ENCODE measurements at regions not wholly inside any gene's neighbourhood (a gene's known extent, or its start where the extent isn't known, plus 50 kb on each side); places are given as distances from the start of the nearest gene placed in this dataset.
"Not testable (repeated sequence)": the region's sequence is repeated elsewhere in the genome, so short reads cannot be mapped to it uniquely, and the experiment has no call there.

GRCh38 chr4:44996276-44996845 is 270.0 kb upstream of the GNPDA2 start:
- no peaks in the 10 kb centered on the region for H3K9me3 ChIP-seq (ENCODE audit: control insufficient read depth in 1 of 2, low read length in 2 of 2)
- no peak overlapping the region for H3K27ac ChIP-seq (ENCODE audit: low read length)
- H3K27me3 ChIP-seq (ENCODE audit: low read depth, low read length), result no peaks in the 10 kb centered on the region
- H3K36me3 ChIP-seq (ENCODE audit: control insufficient read depth in 1 of 2, insufficient read depth in 2 of 2, low read length in 2 of 2), result no peaks in the 10 kb centered on the region
- no peaks in the 10 kb centered on the region for H3K4me1 ChIP-seq (ENCODE audit: control insufficient read depth in 1 of 2, insufficient read depth in 2 of 2, low read length in 2 of 2)
- H3K4me3 ChIP-seq (ENCODE audit: low read depth in 1 of 2, low read length in 2 of 2), result no peak overlapping the region

DNA sequence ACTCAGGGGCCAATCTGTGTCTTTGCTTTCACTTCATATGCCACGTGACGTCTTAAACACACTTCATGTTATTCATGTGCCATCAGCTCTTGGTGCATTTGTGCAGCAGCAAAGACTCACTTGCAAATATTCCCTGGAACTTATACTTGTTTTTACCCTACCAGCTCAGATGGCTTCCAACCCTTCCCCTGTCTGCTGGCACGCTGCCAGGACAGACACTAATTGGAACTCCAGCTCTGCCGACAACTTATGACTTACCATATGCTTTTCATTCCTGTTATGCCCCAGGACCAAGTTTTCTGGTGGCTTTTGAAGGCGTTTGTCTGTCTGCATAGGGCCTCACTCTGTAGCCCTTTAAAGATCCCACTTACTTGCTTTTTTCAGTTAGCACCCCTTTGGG is 261.7 kb upstream of the GNPDA2 start:
- Histone ChIP-seq H3K27ac (ENCODE audit: low read length) (no peak overlapping the region), H3K36me3 (ENCODE audit: control insufficient read depth in 1 of 2, insufficient read depth in 2 of 2, low read length in 2 of 2) (no peaks in the 10 kb centered on the region), H3K4me1 (ENCODE audit: control insufficient read depth in 1 of 2, insufficient read depth in 2 of 2, low read length in 2 of 2) (no peaks in the 10 kb centered on the region), H3K4me3 (ENCODE audit: low read depth in 1 of 2, low read length in 2 of 2) (no peak overlapping the region), H3K27me3 (ENCODE audit: low read depth, low read length) (no peaks in the 10 kb centered on the region), H3K9me3 (ENCODE audit: control insufficient read depth in 1 of 2, low read length in 2 of 2) (no peaks in the 10 kb centered on the region)

GRCh38 chr4:44985938-44986337 is 259.6 kb upstream of the GNPDA2 start:
- Histone ChIP-seq H3K9me3 (ENCODE audit: control insufficient read depth in 1 of 2, low read length in 2 of 2) (no peaks in the 10 kb centered on the region), H3K4me1 (ENCODE audit: control insufficient read depth in 1 of 2, insufficient read depth in 2 of 2, low read length in 2 of 2) (no peaks in the 10 kb centered on the region), H3K4me3 (ENCODE audit: low read depth in 1 of 2, low read length in 2 of 2) (no peak overlapping the region), H3K27ac (ENCODE audit: low read length) (no peak overlapping the region), H3K27me3 (ENCODE audit: low read depth, low read length) (no peaks in the 10 kb centered on the region), H3K36me3 (ENCODE audit: control insufficient read depth in 1 of 2, insufficient read depth in 2 of 2, low read length in 2 of 2) (no peaks in the 10 kb centered on the region)

- H3K4me3 ChIP-seq (ENCODE audit: low read depth in 1 of 2, low read length in 2 of 2), result no peak overlapping the region
- H3K36me3 ChIP-seq (ENCODE audit: control insufficient read depth in 1 of 2, insufficient read depth in 2 of 2, low read length in 2 of 2), result no peaks in the 10 kb centered on the region
- no peak overlapping the region for H3K27ac ChIP-seq (ENCODE audit: low read length)
- H3K4me1 ChIP-seq (ENCODE audit: control insufficient read depth in 1 of 2, insufficient read depth in 2 of 2, low read length in 2 of 2), result no peaks in the 10 kb centered on the region
- no peaks in the 10 kb centered on the region for H3K27me3 ChIP-seq (ENCODE audit: low read depth, low read length)
- no peaks in the 10 kb centered on the region for H3K9me3 ChIP-seq (ENCODE audit: control insufficient read depth in 1 of 2, low read length in 2 of 2)
Measured at GRCh38 chr4:44985152-44985551, 258.8 kb upstream of the GNPDA2 start.

DNA sequence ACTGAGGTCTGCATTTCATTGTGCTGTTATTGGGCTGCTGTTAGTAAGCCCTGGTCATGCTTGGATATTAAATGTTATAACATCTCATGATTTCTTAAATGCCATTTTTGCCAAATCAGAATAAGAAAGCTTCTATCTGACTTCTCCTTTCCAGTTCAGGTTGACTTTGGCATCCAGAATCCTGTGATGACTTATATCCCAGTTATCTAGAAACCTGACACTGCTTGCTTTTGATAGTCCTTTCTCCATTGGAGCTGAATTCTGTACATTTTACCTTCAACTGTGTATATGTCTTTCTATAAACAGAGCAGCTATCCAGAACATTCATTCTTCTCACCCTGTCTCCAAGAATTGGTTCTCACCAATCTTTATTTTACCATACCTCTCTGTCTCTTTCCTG is 257.7 kb upstream of the GNPDA2 start:
- H3K9me3 ChIP-seq (ENCODE audit: control insufficient read depth in 1 of 2, low read length in 2 of 2), result no peaks in the 10 kb centered on the region
- H3K4me3 ChIP-seq (ENCODE audit: low read depth in 1 of 2, low read length in 2 of 2), result no peak overlapping the region
- no peaks in the 10 kb centered on the region for H3K4me1 ChIP-seq (ENCODE audit: control insufficient read depth in 1 of 2, insufficient read depth in 2 of 2, low read length in 2 of 2)
- H3K36me3 ChIP-seq (ENCODE audit: control insufficient read depth in 1 of 2, insufficient read depth in 2 of 2, low read length in 2 of 2), result no peaks in the 10 kb centered on the region
- H3K27me3 ChIP-seq (ENCODE audit: low read depth, low read length), result no peaks in the 10 kb centered on the region
- H3K27ac ChIP-seq (ENCODE audit: low read length), result no peak overlapping the region

DNA sequence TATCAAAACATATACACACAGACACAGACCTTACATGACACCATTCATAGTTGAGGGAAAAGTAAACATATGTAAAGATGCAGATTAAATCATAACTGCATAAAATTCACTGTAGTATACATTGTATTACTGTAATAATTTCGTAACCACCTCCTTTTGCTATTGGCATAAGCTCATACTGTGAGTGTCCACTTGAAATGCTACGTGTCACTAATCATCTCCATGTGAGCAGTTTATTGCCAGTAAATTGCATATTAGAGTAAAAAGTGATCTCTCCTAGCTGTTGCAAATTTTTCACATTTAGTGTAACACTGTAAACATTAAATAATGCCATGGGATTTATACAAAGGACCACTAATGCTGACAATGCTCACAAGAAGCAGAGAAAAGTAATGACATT is 256.7 kb upstream of the GNPDA2 start:
- H3K4me3 ChIP-seq (ENCODE audit: low read depth in 1 of 2, low read length in 2 of 2), result no peak overlapping the region
- no peaks in the 10 kb centered on the region for H3K9me3 ChIP-seq (ENCODE audit: control insufficient read depth in 1 of 2, low read length in 2 of 2)
- no peaks in the 10 kb centered on the region for H3K27me3 ChIP-seq (ENCODE audit: low read depth, low read length)
- H3K4me1 ChIP-seq (ENCODE audit: control insufficient read depth in 1 of 2, insufficient read depth in 2 of 2, low read length in 2 of 2), result no peaks in the 10 kb centered on the region
- no peak overlapping the region for H3K27ac ChIP-seq (ENCODE audit: low read length)
- H3K36me3 ChIP-seq (ENCODE audit: control insufficient read depth in 1 of 2, insufficient read depth in 2 of 2, low read length in 2 of 2), result no peaks in the 10 kb centered on the region

GRCh38 chr4:44978020-44978419 is 251.7 kb upstream of the GNPDA2 start:
- no peak overlapping the region for H3K27ac ChIP-seq (ENCODE audit: low read length)
- H3K9me3 ChIP-seq (ENCODE audit: control insufficient read depth in 1 of 2, low read length in 2 of 2), result peaks cover 0 to 2% of the 10 kb centered on the region in 2 donors
- no peaks in the 10 kb centered on the region for H3K27me3 ChIP-seq (ENCODE audit: low read depth, low read length)
- no peaks in the 10 kb centered on the region for H3K4me1 ChIP-seq (ENCODE audit: control insufficient read depth in 1 of 2, insufficient read depth in 2 of 2, low read length in 2 of 2)
- H3K36me3 ChIP-seq (ENCODE audit: control insufficient read depth in 1 of 2, insufficient read depth in 2 of 2, low read length in 2 of 2), result no peaks in the 10 kb centered on the region
- no peak overlapping the region for H3K4me3 ChIP-seq (ENCODE audit: low read depth in 1 of 2, low read length in 2 of 2)

DNA sequence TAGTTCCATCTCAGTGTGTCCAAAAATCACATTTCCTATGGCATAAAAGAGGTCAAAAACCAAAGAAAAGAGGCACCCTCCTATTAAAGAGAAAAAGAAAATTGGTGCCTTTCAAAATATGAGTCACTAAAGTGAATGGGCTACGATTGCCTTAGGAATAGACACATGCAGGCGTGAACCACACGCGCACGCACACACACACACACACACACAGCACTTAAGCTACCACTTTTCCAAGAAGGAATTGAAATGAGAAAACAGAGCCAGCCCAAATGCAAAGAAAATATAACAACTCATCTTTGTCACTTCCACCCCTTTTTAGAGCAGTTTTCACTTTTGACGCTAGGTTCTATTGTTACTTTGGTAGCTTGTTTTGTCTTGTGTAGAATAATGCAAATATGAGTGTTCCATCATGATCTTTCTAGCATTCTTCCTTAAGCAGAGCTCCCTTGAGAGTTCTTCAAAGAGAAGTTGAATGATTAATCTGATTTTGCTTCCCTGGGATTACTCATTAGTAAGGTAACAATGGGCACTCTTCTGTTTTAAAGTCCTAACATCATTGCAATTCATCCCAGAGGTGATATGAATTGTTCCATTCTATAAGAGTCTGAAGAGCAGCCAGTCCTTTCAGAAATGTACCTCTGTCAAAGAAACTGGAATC is 239.2 kb upstream of the GNPDA2 start:
- Histone ChIP-seq H3K4me1 (ENCODE audit: control insufficient read depth in 1 of 2, insufficient read depth in 2 of 2, low read length in 2 of 2) (no peaks in the 10 kb centered on the region), H3K9me3 (ENCODE audit: control insufficient read depth in 1 of 2, low read length in 2 of 2) (peaks cover 0 to 12% of the 10 kb centered on the region in 2 donors), H3K36me3 (ENCODE audit: control insufficient read depth in 1 of 2, insufficient read depth in 2 of 2, low read length in 2 of 2) (no peaks in the 10 kb centered on the region), H3K4me3 (ENCODE audit: low read depth in 1 of 2, low read length in 2 of 2) (no peak overlapping the region), H3K27ac (ENCODE audit: low read length) (no peak overlapping the region), H3K27me3 (ENCODE audit: low read depth, low read length) (no peaks in the 10 kb centered on the region)

GRCh38 chr4:44964086-44964485 is 237.7 kb upstream of the GNPDA2 start:
- not testable (repeated sequence) for H3K27me3 ChIP-seq (ENCODE audit: low read depth, low read length); H3K27ac ChIP-seq (ENCODE audit: low read length); H3K4me1 ChIP-seq (ENCODE audit: control insufficient read depth in 1 of 2, insufficient read depth in 2 of 2, low read length in 2 of 2); H3K36me3 ChIP-seq (ENCODE audit: control insufficient read depth in 1 of 2, insufficient read depth in 2 of 2, low read length in 2 of 2); H3K4me3 ChIP-seq (ENCODE audit: low read depth in 1 of 2, low read length in 2 of 2)
- peaks cover 0 to 14% of the 10 kb centered on the region in 2 donors for H3K9me3 ChIP-seq (ENCODE audit: control insufficient read depth in 1 of 2, low read length in 2 of 2)

GRCh38 chr4:44961001-44961755 is 234.8 kb upstream of the GNPDA2 start:
- no peaks in the 10 kb centered on the region for H3K27me3 ChIP-seq (ENCODE audit: low read depth, low read length)
- no peak overlapping the region for H3K4me3 ChIP-seq (ENCODE audit: low read depth in 1 of 2, low read length in 2 of 2)
- H3K4me1 ChIP-seq (ENCODE audit: control insufficient read depth in 1 of 2, insufficient read depth in 2 of 2, low read length in 2 of 2), result no peaks in the 10 kb centered on the region
- no peak overlapping the region for H3K27ac ChIP-seq (ENCODE audit: low read length)
- H3K36me3 ChIP-seq (ENCODE audit: control insufficient read depth in 1 of 2, insufficient read depth in 2 of 2, low read length in 2 of 2), result no peaks in the 10 kb centered on the region
- peaks cover 0 to 14% of the 10 kb centered on the region in 2 donors for H3K9me3 ChIP-seq (ENCODE audit: control insufficient read depth in 1 of 2, low read length in 2 of 2)

DNA sequence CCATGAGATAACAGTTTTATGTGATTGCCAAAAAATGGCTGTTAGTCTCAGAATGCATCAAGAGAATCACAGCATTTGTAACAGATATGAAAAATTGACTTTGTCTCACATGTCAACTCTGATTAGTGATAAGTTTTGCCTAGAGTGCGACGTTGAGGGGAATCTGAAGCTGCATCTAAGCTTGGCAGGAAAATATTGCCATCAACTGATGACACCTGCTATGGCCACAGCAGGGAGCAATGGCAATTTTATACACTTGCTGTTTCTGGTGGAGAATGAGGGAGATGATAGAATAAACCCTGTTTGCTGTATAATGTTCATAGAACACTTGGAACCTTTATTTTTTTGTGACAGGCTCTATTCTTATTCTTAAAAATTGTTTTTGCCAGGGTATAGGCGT is 205.4 kb upstream of the GNPDA2 start:
- Histone ChIP-seq H3K36me3 (ENCODE audit: control insufficient read depth in 1 of 2, insufficient read depth in 2 of 2, low read length in 2 of 2) (no peaks in the 10 kb centered on the region), H3K27ac (ENCODE audit: low read length) (no peak overlapping the region), H3K4me3 (ENCODE audit: low read depth in 1 of 2, low read length in 2 of 2) (no peak overlapping the region), H3K4me1 (ENCODE audit: control insufficient read depth in 1 of 2, insufficient read depth in 2 of 2, low read length in 2 of 2) (no peaks in the 10 kb centered on the region), H3K27me3 (ENCODE audit: low read depth, low read length) (no peaks in the 10 kb centered on the region), H3K9me3 (ENCODE audit: control insufficient read depth in 1 of 2, low read length in 2 of 2) (no peaks in the 10 kb centered on the region)
